ENCODE measurements at regions not wholly inside any gene's neighbourhood (a gene's known extent, or its start where the extent isn't known, plus 50 kb on each side); places are given as distances from the start of the nearest gene placed in this dataset.
"Not testable (repeated sequence)": the region's sequence is repeated elsewhere in the genome, so short reads cannot be mapped to it uniquely, and the experiment has no call there.

- no peak overlapping the region for H3K4me3 ChIP-seq (ENCODE audit: low read length)
- DNase-seq (ENCODE audit: low read depth), result no peak
- no peak for TF ChIP-seq CTCF (conservative IDR thresholded peaks at IDR 0.05; ENCODE audit: low read length)
These were observed 108.4 kb downstream of the ADRA2C start for GRCh38 chr4:3874525-3875110.

GRCh38 chr4:3875466-3875865 lies 109.3 kb downstream of the ADRA2C start:
- no peak for DNase-seq (ENCODE audit: low read depth)
- TF ChIP-seq CTCF (conservative IDR thresholded peaks at IDR 0.05; ENCODE audit: low read length), result no peak

GRCh38 chr4:3876057-3876845 lies 110.1 kb downstream of the ADRA2C start:
- not testable (repeated sequence) for H3K4me3 ChIP-seq (ENCODE audit: low read length); DNase-seq (ENCODE audit: low read depth)

More at GRCh38 chr4:3875466-3875865, 109.3 kb downstream of the ADRA2C start:
- H3K4me3 ChIP-seq (ENCODE audit: low read length), result no peak overlapping the region

GRCh38 chr4:3877236-3877635 lies 111.1 kb downstream of the ADRA2C start:
- no peak for TF ChIP-seq CTCF (conservative IDR thresholded peaks at IDR 0.05; ENCODE audit: low read length)
- DNase-seq (ENCODE audit: low read depth), result no peak
- H3K4me3 ChIP-seq (ENCODE audit: low read length), result no peak overlapping the region

- H3K4me3 ChIP-seq (ENCODE audit: low read length), result no peak overlapping the region
- no peak for TF ChIP-seq CTCF (conservative IDR thresholded peaks at IDR 0.05; ENCODE audit: low read length)
- no peak for DNase-seq (ENCODE audit: low read depth)
These were observed 111.7 kb downstream of the ADRA2C start for GRCh38 chr4:3877868-3878267.

- no peak for TF ChIP-seq CTCF (conservative IDR thresholded peaks at IDR 0.05; ENCODE audit: low read length)
These were observed 112.5 kb downstream of the ADRA2C start for GRCh38 chr4:3878678-3879077.

GRCh38 chr4:3879681-3880614 lies 113.8 kb downstream of the ADRA2C start:
- no peak overlapping the region for H3K4me3 ChIP-seq (ENCODE audit: low read length)
- TF ChIP-seq CTCF (conservative IDR thresholded peaks at IDR 0.05; ENCODE audit: low read length), result no peak

More at GRCh38 chr4:3878678-3879077, 112.5 kb downstream of the ADRA2C start:
- DNase-seq (ENCODE audit: low read depth), result no peak
- H3K4me3 ChIP-seq (ENCODE audit: low read length), result no peak overlapping the region

More at GRCh38 chr4:3879681-3880614, 113.8 kb downstream of the ADRA2C start:
- DNase-seq (ENCODE audit: low read depth), result peak; percentile 10

All from AG10803 (cell line).